CD4-positive, alpha-beta T cell (primary cell): ENCODE measurements at regions not wholly inside any gene's neighbourhood (a gene's known extent, or its start where the extent isn't known, plus 50 kb on each side); places are given as distances from the start of the nearest gene placed in this dataset.

ENCODE experiments used
- ATAC-seq: fragments of 200-7000 bp; cut with Tn5 transposase; one replicate; pipeline ENCODE4 v1.10.0; 2022; ENCODE audit warnings: mild to moderate bottlenecking; ENCODE audit not compliant: poor library complexity
- CTCF ChIA-PET: fragments of 350-600 bp; sonication (Branson Sonifier 250); formaldehyde crosslinking; loops from one replicate; lab custom pipeline; 2021; ENCODE audit warnings: antibody characterized with exemption, inconsistent platforms; lab: Charles Lee
- POLR2A ChIA-PET: fragments of 350-600 bp; sonication (Branson Sonifier 250); formaldehyde crosslinking; loops from one replicate; lab custom pipeline; 2021; ENCODE audit warnings: antibody characterized with exemption, inconsistent platforms; lab: Charles Lee
- DNase-seq, 14 experiments: peaks; one replicate each; pipeline ENCODE4 v3.0.0-alpha.2; 2013 to 2020; ENCODE audit warnings: mixed read lengths in 2 of 14
- H3K27ac ChIP-seq, 2 donors: one replicate each; pipeline versions ENCODE4 v1.5.1 to v1.7.0; 2013; ENCODE audit warnings: low read length in 2 of 2, low read depth in 1 of 2, mild to moderate bottlenecking in 1 of 2
- H3K27me3 ChIP-seq, 2 experiments: 1 replicate in 1 of 2; 2 replicates in 1 of 2; pipeline versions ENCODE4 v1.6.1 to v1.7.0; 2013; ENCODE audit warnings: low read length in 2 of 2, control low read depth in 1 of 2, mild to moderate bottlenecking in 1 of 2, moderate library complexity in 1 of 2; ENCODE audit not compliant: insufficient read depth in 2 of 2, control insufficient read depth in 1 of 2
- H3K36me3 ChIP-seq: one replicate; pipeline ENCODE4 v1.6.1; 2013; ENCODE audit warnings: low read length, control low read depth; ENCODE audit not compliant: insufficient read depth
- H3K4me1 ChIP-seq: one replicate; pipeline ENCODE4 v1.6.1; 2013; ENCODE audit warnings: low read length, control low read depth; ENCODE audit not compliant: insufficient read depth
- H3K4me3 ChIP-seq: one replicate; pipeline ENCODE4 v1.5.1; 2013; ENCODE audit warnings: mild to moderate bottlenecking, low read length, moderate library complexity
- H3K9me3 ChIP-seq, 2 experiments: 1 replicate in 1 of 2; 2 replicates in 1 of 2; pipeline versions ENCODE4 v1.6.1 to v1.7.0; 2013; ENCODE audit warnings: low read length in 2 of 2, mild to moderate bottlenecking in 2 of 2, control low read depth in 1 of 2, moderate library complexity in 1 of 2; ENCODE audit not compliant: control insufficient read depth in 1 of 2, insufficient read depth in 1 of 2
- H3K27ac Mint-ChIP-seq: one replicate; pipeline ENCODE4 v1.8.0; 2020; ENCODE audit warnings: mixed read lengths
- H3K27me3 Mint-ChIP-seq: one replicate; pipeline ENCODE4 v1.8.0; 2021; ENCODE audit warnings: mixed read lengths
- H3K36me3 Mint-ChIP-seq: one replicate; pipeline ENCODE4 v1.8.0; 2021; ENCODE audit warnings: low read depth, mixed read lengths
- H3K4me1 Mint-ChIP-seq: one replicate; pipeline ENCODE4 v1.8.0; 2021; ENCODE audit warnings: low read depth, mixed read lengths
- H3K4me3 Mint-ChIP-seq: one replicate; pipeline ENCODE4 v1.8.0; 2020; ENCODE audit warnings: mild to moderate bottlenecking, mixed read lengths
- H3K9me3 Mint-ChIP-seq: one replicate; pipeline ENCODE4 v1.8.0; 2020; ENCODE audit warnings: mixed read lengths
- intact Hi-C, 2 experiments: fragments of 100-400 bp; cut with DNase I in 1 of 2; cut with micrococcal nuclease in 1 of 2; formaldehyde crosslinking; loops; one replicate each; pipeline versions ENCODE4 v1.15.1 to v1.9.0; 2023 to 2025; cut with DNase I, micrococcal nuclease
- TF ChIP-seq, protein P1 (sequence below): fragments of 200-600 bp; IDR thresholded peaks from one replicate; pipeline ENCODE4 v1.8.0; 2022; ENCODE audit warnings: antibody characterized with exemption, mild to moderate bottlenecking

DNA sequence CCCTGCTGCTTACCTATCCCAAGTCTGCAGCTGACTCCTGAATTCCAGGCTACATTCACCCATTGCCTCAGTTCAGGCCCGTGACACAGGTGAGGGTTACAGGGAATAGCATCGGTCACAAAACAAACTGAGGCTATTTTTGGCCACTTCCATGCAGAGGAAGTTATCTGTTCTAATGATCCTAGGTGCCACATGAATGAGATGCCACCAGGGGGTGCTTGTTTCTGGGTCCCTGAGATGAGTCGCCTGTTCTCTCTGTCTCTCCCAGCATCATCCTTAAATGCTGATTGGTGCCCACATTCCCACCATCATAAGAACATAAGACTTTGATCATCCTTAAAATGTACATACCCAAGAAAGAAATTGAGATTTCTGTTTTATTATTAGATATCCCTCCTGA, 119.0 kb upstream of the CELF4 start:
- peaks cover 5% of the 10 kb centered on the region for H3K9me3 Mint-ChIP-seq
- no peaks in the 10 kb centered on the region for H3K36me3 Mint-ChIP-seq
- H3K4me3 Mint-ChIP-seq = no peak overlapping the region
- no peak for DNase-seq
- POLR2A ChIA-PET = no interaction called here
- TF ChIP-seq, protein P1, sequence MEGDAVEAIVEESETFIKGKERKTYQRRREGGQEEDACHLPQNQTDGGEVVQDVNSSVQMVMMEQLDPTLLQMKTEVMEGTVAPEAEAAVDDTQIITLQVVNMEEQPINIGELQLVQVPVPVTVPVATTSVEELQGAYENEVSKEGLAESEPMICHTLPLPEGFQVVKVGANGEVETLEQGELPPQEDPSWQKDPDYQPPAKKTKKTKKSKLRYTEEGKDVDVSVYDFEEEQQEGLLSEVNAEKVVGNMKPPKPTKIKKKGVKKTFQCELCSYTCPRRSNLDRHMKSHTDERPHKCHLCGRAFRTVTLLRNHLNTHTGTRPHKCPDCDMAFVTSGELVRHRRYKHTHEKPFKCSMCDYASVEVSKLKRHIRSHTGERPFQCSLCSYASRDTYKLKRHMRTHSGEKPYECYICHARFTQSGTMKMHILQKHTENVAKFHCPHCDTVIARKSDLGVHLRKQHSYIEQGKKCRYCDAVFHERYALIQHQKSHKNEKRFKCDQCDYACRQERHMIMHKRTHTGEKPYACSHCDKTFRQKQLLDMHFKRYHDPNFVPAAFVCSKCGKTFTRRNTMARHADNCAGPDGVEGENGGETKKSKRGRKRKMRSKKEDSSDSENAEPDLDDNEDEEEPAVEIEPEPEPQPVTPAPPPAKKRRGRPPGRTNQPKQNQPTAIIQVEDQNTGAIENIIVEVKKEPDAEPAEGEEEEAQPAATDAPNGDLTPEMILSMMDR = no peak
- intact Hi-C loops = no loop called here
- H3K4me1 Mint-ChIP-seq = no peaks in the 10 kb centered on the region
- Histone ChIP-seq H3K4me3 (no peak overlapping the region), H3K27me3 (no peaks in the 10 kb centered on the region), H3K27ac (no peak overlapping the region), H3K36me3 (no peaks in the 10 kb centered on the region), H3K4me1 (no peaks in the 10 kb centered on the region), H3K9me3 (peaks cover 0 to 7% of the 10 kb centered on the region in 2 experiments)
- CTCF ChIA-PET = no interaction called here
- no peak for ATAC-seq
- H3K27ac Mint-ChIP-seq = no peak overlapping the region
- H3K27me3 Mint-ChIP-seq = no peaks in the 10 kb centered on the region

DNA sequence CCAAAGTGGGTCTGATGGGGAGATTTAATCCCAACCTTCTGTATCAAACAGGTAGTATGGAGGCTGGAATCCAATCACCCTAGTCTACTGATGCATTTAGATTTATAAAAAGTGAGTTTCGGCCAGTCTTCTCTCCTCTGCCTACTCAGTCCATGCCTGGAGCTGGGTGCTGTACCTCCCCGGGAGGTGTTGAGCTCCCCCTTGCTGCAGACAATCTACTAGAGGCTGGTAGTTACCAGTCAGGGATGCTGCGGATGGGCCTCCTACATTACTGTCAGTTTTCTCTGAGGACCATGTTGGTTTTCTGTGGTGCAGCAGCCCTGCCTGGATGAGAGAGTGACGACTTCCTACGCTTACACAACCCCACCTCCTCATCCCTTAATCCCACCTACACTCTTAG, 118.6 kb upstream of the CELF4 start:
- intact Hi-C loops = no loop called here
- CTCF ChIA-PET = no interaction called here

DNA sequence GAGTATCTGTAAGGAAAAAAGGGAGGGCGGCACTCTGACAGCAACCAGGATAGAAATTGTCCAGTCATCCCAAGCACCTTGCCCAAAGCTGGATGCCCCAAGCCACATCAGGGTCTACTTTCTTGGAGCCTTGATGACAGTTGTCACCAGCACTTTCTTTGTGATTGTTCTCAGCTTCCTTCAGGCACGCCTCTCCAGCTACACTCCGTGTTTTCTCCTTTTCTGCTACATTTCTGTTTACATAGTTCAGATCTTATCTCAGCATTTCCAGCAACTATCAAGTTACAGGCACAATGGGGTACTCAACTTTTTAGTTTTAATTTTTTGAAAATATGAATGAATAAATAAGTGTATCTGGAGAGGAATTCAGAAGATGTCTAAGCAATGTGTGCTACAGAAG, 115.3 kb upstream of the CELF4 start:
- peaks cover 0 to 7% of the 10 kb centered on the region in 2 experiments for H3K9me3 ChIP-seq
- no peaks in the 10 kb centered on the region for H3K27me3 ChIP-seq
- POLR2A ChIA-PET = no interaction called here
- no peak overlapping the region for H3K4me3 ChIP-seq
- H3K36me3 Mint-ChIP-seq = no peaks in the 10 kb centered on the region
- TF ChIP-seq, protein P1 = no peak
- CTCF ChIA-PET = no interaction called here
- no peak for DNase-seq
- H3K27me3 Mint-ChIP-seq = no peaks in the 10 kb centered on the region
- H3K27ac ChIP-seq = no peak overlapping the region
- ATAC-seq = no peak
- no peaks in the 10 kb centered on the region for H3K36me3 ChIP-seq
- H3K4me1 Mint-ChIP-seq = no peaks in the 10 kb centered on the region
- no peaks in the 10 kb centered on the region for H3K4me1 ChIP-seq
- no peak overlapping the region for H3K27ac Mint-ChIP-seq
- intact Hi-C loops = no loop called here
- H3K4me3 Mint-ChIP-seq = no peak overlapping the region
- peaks cover 4% of the 10 kb centered on the region for H3K9me3 Mint-ChIP-seq

More for the DNA sequence above, 118.6 kb upstream of the CELF4 start:
- Mint-ChIP-seq H3K4me1 (no peaks in the 10 kb centered on the region), H3K9me3 (peaks cover 5% of the 10 kb centered on the region), H3K36me3 (no peaks in the 10 kb centered on the region), H3K4me3 (no peak overlapping the region), H3K27ac (no peak overlapping the region), H3K27me3 (no peaks in the 10 kb centered on the region)
- no peaks in the 10 kb centered on the region for H3K27me3 ChIP-seq
- H3K9me3 ChIP-seq = peaks cover 0 to 7% of the 10 kb centered on the region in 2 experiments
- POLR2A ChIA-PET = no interaction called here
- H3K27ac ChIP-seq = no peak overlapping the region
- H3K36me3 ChIP-seq = no peaks in the 10 kb centered on the region
- TF ChIP-seq, protein P1 = no peak
- H3K4me1 ChIP-seq = no peaks in the 10 kb centered on the region
- no peak overlapping the region for H3K4me3 ChIP-seq
- no peak for ATAC-seq
- DNase-seq = no peak
